ENCODE measurements at regions not wholly inside any gene's neighbourhood (a gene's known extent, or its start where the extent isn't known, plus 50 kb on each side); places are given as distances from the start of the nearest gene placed in this dataset.

DNA sequence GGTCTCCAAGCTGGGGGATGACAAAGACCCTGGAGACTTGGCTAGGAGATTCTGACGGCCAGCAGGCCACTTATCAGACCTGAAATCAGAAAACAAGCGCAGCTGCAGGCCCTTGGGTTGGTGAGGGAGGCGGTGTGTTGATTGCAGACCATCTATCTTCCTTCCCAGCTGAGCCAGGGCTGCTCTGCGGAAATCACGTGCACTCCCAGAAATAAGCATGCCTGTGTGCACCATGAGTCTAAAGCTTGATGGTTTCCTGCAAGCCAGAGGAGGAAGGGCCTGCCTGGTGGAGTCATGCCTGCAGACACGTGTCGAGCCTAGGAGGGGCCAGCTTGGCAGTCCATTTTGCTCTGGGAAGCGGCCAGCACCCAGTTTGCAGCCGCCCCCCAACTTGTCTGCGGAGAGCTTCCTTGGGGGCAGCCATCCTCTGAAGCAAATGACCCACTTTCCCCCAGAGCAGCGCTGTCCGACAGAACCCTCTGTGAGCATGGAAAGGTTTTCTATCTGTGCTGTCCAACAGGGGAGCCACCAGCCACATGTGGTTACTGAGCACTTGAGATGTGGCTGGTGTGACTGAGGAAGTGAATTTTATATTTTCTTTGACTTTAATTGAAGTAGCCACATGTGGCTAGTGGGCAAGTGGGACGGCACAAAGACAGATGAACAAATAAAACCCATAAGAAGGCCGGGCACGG, 175.7 kb upstream of the BCOR start:
- H3K4me2 ChIP-seq (ENCODE audit: insufficient read depth, low read length) = no peak overlapping the region
- no peaks in the 10 kb centered on the region for H4K20me1 ChIP-seq (ENCODE audit: insufficient read depth, low read length)
- H3K9me3 ChIP-seq (ENCODE audit: insufficient read depth, low read length, severe bottlenecking) = no peaks in the 10 kb centered on the region
- H3K9ac ChIP-seq (ENCODE audit: low read depth, low read length) = no peak overlapping the region
- no peak overlapping the region for H3K4me3 ChIP-seq (ENCODE audit: low read depth in 1 of 2, low read length in 2 of 2)
- no peaks in the 10 kb centered on the region for H3K4me1 ChIP-seq (ENCODE audit: insufficient read depth, low read length)
- H2AFZ ChIP-seq (ENCODE audit: low read depth, low read length) = no peak overlapping the region
- no peaks in the 10 kb centered on the region for H3K79me2 ChIP-seq (ENCODE audit: insufficient read depth, low read length)
- DNase-seq (no peak), ATAC-seq (ENCODE audit: insufficient read depth, low read depth) (no peak)
- no peak overlapping the region for H3K27ac ChIP-seq (ENCODE audit: low read length)
- no peaks in the 10 kb centered on the region for H3K36me3 ChIP-seq (ENCODE audit: insufficient read depth, low read length)
- H3K27me3 ChIP-seq (ENCODE audit: insufficient read depth, low read length, poor library complexity) = no peaks in the 10 kb centered on the region
- TF ChIP-seq CTCF (IDR thresholded peaks at IDR 0.05; ENCODE audit: borderline replicate concordance, extremely low read depth, low read length, poor library complexity, severe bottlenecking) (no peak), EZH2 (IDR thresholded peaks at IDR 0.05; ENCODE audit: borderline replicate concordance, low read depth, low read length, severe bottlenecking) (no peak)

DNA sequence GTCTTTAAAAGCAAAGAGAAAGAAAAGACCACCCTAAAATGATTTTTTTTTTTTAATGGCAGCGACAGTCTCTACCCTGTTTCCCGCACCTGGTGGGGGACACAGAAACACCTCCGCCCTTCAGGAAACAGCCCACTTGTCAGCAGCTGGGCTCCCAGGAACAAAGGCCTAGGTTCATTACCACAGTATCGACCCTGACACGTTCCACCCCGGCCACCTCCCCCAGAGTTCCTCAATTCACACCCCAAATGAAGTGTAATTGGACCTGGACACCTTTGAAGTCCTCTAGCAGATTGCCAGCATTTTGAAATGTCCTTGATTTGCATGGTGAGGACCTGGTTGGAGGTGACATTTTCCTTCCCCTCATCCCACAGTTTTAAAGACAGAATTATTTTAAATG, 175.0 kb upstream of the BCOR start:
- H3K36me3 ChIP-seq (ENCODE audit: insufficient read depth, low read length) = no peaks in the 10 kb centered on the region
- no peak overlapping the region for H2AFZ ChIP-seq (ENCODE audit: low read depth, low read length)
- H3K79me2 ChIP-seq (ENCODE audit: insufficient read depth, low read length) = no peaks in the 10 kb centered on the region
- no peak overlapping the region for H3K9ac ChIP-seq (ENCODE audit: low read depth, low read length)
- no peaks in the 10 kb centered on the region for H3K9me3 ChIP-seq (ENCODE audit: insufficient read depth, low read length, severe bottlenecking)
- TF ChIP-seq EZH2 (IDR thresholded peaks at IDR 0.05; ENCODE audit: borderline replicate concordance, low read depth, low read length, severe bottlenecking) (no peak), CTCF (IDR thresholded peaks at IDR 0.05; ENCODE audit: borderline replicate concordance, extremely low read depth, low read length, poor library complexity, severe bottlenecking) (no peak)
- no peak overlapping the region for H3K4me3 ChIP-seq (ENCODE audit: low read depth in 1 of 2, low read length in 2 of 2)
- no peaks in the 10 kb centered on the region for H3K27me3 ChIP-seq (ENCODE audit: insufficient read depth, low read length, poor library complexity)
- H3K4me2 ChIP-seq (ENCODE audit: insufficient read depth, low read length) = no peak overlapping the region
- DNase-seq (no peak), ATAC-seq (ENCODE audit: insufficient read depth, low read depth) (no peak)
- no peak overlapping the region for H3K27ac ChIP-seq (ENCODE audit: low read length)
- no peaks in the 10 kb centered on the region for H4K20me1 ChIP-seq (ENCODE audit: insufficient read depth, low read length)
- no peaks in the 10 kb centered on the region for H3K4me1 ChIP-seq (ENCODE audit: insufficient read depth, low read length)

DNA sequence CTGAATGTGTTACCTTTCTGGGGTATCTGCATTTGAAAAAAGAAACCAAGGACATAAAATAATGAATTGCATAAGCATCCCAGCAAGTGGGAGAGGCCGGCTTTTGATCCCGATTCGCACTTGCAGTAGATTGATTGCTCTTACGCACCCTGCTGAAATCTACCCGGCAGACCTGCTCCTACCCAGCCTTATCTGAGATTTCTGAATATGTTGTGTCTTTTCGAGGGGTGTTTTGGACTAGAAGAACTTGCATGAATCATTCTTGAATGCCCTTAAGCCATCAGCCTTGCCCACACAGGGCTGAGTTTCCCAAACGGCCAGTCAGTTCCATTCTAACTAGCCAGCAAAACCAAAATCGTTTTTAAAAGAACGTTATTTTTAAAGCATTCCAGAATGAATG, 174.4 kb upstream of the BCOR start:
- Histone ChIP-seq H3K36me3 (ENCODE audit: insufficient read depth, low read length) (no peaks in the 10 kb centered on the region), H3K79me2 (ENCODE audit: insufficient read depth, low read length) (no peaks in the 10 kb centered on the region), H3K9ac (ENCODE audit: low read depth, low read length) (no peak overlapping the region), H3K9me3 (ENCODE audit: insufficient read depth, low read length, severe bottlenecking) (no peaks in the 10 kb centered on the region), H4K20me1 (ENCODE audit: insufficient read depth, low read length) (no peaks in the 10 kb centered on the region), H3K27ac (ENCODE audit: low read length) (no peak overlapping the region), H3K4me1 (ENCODE audit: insufficient read depth, low read length) (peaks cover 3% of the 10 kb centered on the region), H2AFZ (ENCODE audit: low read depth, low read length) (no peak overlapping the region), H3K27me3 (ENCODE audit: insufficient read depth, low read length, poor library complexity) (no peaks in the 10 kb centered on the region), H3K4me2 (ENCODE audit: insufficient read depth, low read length) (no peak overlapping the region), H3K4me3 (ENCODE audit: low read depth in 1 of 2, low read length in 2 of 2) (no peak overlapping the region)
- TF ChIP-seq EZH2 (IDR thresholded peaks at IDR 0.05; ENCODE audit: borderline replicate concordance, low read depth, low read length, severe bottlenecking) = no peak
- DNase-seq = no peak
- no peak for ATAC-seq (ENCODE audit: insufficient read depth, low read depth)

- no peak for DNase-seq
These were observed 170.4 kb upstream of the BCOR start for GRCh38 chrX:40268188-40268520.

More at GRCh38 chrX:40268188-40268520, 170.4 kb upstream of the BCOR start:
- Histone ChIP-seq H3K4me2 (ENCODE audit: insufficient read depth, low read length) (no peak overlapping the region), H3K36me3 (ENCODE audit: insufficient read depth, low read length) (no peaks in the 10 kb centered on the region), H4K20me1 (ENCODE audit: insufficient read depth, low read length) (no peaks in the 10 kb centered on the region), H3K27me3 (ENCODE audit: insufficient read depth, low read length, poor library complexity) (no peaks in the 10 kb centered on the region), H3K4me3 (ENCODE audit: low read depth in 1 of 2, low read length in 2 of 2) (no peak overlapping the region), H3K27ac (ENCODE audit: low read length) (no peak overlapping the region), H3K79me2 (ENCODE audit: insufficient read depth, low read length) (no peaks in the 10 kb centered on the region), H3K9ac (ENCODE audit: low read depth, low read length) (no peak overlapping the region), H3K4me1 (ENCODE audit: insufficient read depth, low read length) (peaks cover 12% of the 10 kb centered on the region), H2AFZ (ENCODE audit: low read depth, low read length) (no peak overlapping the region), H3K9me3 (ENCODE audit: insufficient read depth, low read length, severe bottlenecking) (no peaks in the 10 kb centered on the region)
- ATAC-seq (ENCODE audit: insufficient read depth, low read depth) = no peak
- TF ChIP-seq EZH2 (IDR thresholded peaks at IDR 0.05; ENCODE audit: borderline replicate concordance, low read depth, low read length, severe bottlenecking) (no peak), CTCF (IDR thresholded peaks at IDR 0.05; ENCODE audit: borderline replicate concordance, extremely low read depth, low read length, poor library complexity, severe bottlenecking) (no peak)
